GM18858 (cell line): ENCODE measurements at regions not wholly inside any gene's neighbourhood (a gene's known extent, or its start where the extent isn't known, plus 50 kb on each side); places are given as distances from the start of the nearest gene placed in this dataset.

ENCODE experiments used
- ATAC-seq: cut with Tn5 transposase; IDR thresholded peaks from one replicate; pipeline ENCODE4 v1.9.1; 2021; ENCODE audit not compliant: unreplicated experiment

- peak; percentile 83 for ATAC-seq
Measured at GRCh38 chr2:57759822-57760300, 286.7 kb upstream of the VRK2 start.

DNA sequence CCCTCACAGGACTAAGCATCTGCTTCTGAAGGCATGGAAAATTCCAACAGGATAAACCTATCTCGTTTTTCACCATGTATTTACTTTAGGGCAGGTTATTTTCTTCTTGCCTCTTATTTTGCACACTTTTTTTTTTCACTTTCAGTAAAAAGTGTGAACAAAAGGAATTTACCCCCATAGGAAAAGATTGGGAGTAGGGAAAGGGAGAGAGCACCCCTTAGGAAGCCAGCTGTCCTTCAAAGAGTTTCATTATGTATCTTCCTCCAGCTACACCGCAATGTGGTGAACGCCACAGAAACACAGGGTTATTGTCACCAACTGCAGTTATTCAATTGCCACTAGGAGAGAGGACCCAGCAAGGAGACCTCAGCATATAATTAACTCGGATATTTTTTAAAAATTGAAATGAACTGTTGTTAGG is 286.2 kb upstream of the VRK2 start:
- peak; percentile 75 for ATAC-seq

- no peak for ATAC-seq
Measured at GRCh38 chr2:57776916-57777315, 269.7 kb upstream of the VRK2 start.

DNA sequence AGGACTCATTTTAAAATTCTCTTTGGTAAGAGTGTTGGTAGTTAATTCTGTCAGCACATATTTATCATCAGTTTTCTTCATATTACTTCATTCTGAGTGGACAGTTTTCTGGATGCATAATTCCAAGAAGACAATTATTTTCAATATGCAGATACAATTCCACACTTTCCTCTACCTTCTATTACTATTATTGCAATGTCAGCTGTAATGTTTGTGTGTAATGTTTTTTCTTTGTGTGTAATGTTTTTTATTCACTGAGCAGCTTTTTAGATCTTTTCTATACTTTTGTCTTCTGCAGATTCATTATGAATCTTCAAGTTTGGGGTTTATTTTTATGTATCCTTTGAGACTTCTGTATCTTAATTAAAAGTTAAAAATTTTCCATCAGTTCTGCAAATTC is 264.0 kb upstream of the VRK2 start:
- no peak for ATAC-seq

GRCh38 chr2:57793310-57793709 is 253.3 kb upstream of the VRK2 start:
- no peak for ATAC-seq

GRCh38 chr2:57796527-57796926 is 250.1 kb upstream of the VRK2 start:
- ATAC-seq = no peak

DNA sequence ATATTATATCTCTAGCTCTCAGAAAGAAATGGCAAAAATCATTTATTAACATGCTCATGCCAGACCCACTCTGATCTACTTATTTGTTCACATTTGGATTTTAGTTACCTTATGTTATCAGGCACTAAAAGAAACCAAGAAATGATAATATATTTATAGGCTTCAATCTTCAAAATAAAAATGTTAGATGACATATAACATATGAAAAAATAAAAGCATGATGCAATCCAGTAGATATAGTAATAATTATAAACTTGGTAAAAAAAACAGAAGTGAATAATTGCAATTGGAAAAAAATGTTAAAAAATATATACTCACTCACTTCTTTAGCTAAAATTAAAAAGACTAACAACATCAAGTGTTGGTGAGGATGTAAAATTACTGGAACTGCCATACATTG is 248.3 kb upstream of the VRK2 start:
- ATAC-seq = no peak

- ATAC-seq = no peak
Measured at GRCh38 chr2:57802243-57802642, 244.4 kb upstream of the VRK2 start.

- no peak for ATAC-seq
Measured at GRCh38 chr2:57804971-57805370, 241.6 kb upstream of the VRK2 start.

- no peak for ATAC-seq
Measured at GRCh38 chr2:57806449-57806968, 240.1 kb upstream of the VRK2 start.

- ATAC-seq = peak; percentile 90
Measured at GRCh38 chr2:57809230-57809629, 237.4 kb upstream of the VRK2 start.

GRCh38 chr2:57821088-57821487 is 225.5 kb upstream of the VRK2 start:
- no peak for ATAC-seq

- no peak for ATAC-seq
Measured at GRCh38 chr2:57828221-57828620, 218.4 kb upstream of the VRK2 start.

- no peak for ATAC-seq
Measured at GRCh38 chr2:57834666-57835065, 211.9 kb upstream of the VRK2 start.

- no peak for ATAC-seq
Measured at GRCh38 chr2:57842531-57842930, 204.1 kb upstream of the VRK2 start.

GRCh38 chr2:57843158-57843557 is 203.4 kb upstream of the VRK2 start:
- ATAC-seq = no peak

DNA sequence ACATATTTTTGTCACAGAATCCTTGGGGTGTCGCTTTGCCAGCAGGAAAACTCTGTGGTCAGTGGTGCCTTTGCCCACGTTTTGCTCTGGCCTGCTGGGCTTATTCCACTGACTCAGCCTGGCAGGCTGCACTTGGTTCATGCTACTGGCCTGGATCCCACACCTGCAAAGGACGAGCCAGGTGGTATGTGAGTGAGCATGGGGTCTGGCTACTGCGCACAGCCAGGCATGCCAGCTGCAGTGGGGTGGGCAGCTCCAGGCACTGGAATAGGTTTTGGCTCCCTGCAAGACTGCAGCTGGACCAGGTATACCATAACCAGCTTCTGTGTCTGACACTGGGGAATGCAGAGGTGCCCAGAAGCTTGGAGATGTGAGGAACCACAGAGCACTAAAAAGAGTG is 197.9 kb upstream of the VRK2 start:
- ATAC-seq = no peak

GRCh38 chr2:57849843-57850242 is 196.8 kb upstream of the VRK2 start:
- no peak for ATAC-seq

GRCh38 chr2:57850415-57851130 is 196.0 kb upstream of the VRK2 start:
- no peak for ATAC-seq

DNA sequence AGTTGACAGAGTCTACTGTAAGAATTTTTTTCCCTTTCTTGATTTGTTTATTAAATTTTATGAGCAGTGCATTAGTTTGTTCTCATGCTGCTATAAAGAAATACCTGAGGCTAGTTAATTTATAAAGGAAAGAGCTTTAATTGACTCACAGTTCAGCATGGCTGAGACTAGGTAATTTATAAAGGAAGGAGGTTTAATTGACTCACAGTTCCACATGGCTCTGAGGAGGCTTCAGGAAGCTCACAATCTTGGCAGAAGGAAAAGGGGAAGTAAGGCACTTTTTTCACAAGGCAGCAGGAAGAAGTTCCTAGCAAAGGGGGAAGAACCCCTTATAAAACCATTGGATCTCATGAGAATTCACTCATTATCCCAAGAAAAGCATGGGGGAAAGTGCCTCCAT is 191.4 kb upstream of the VRK2 start:
- ATAC-seq = no peak

DNA sequence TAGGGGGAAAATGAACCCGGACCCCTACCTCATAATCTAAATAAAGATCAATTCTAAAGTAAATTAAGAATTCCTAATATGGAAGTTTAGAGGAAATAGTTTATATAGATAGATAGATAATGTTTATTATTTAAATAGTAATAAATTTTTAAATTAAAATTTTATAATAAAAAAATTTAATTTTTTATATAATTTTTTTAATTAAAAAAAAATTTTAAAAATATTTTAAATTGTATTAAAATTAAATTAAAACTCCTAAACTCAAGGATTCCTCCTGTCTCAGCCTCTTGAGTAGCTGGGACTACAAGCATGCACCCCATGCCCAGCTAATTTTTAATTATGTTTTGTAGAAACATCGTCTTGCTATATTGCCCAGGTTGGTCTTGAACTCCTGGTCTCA is 186.9 kb upstream of the VRK2 start:
- no peak for ATAC-seq

DNA sequence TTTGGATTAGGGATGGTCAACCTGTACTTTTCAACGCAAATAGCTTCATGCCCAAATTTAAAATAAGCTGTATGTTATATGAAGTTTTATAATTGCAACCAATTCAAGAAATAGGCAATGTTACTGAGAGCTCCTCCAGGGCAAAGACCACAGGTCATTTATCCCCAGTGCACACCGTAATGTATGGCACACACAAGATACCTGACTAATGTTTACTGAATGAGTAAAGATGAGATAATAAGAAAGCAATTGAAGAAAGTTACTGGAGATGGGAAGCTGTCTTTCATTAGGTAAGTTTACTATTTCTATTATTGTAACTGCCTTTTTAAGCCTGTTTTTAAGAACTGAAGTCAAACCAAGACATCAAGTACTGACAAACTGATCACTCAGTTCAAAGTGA is 184.5 kb upstream of the VRK2 start:
- ATAC-seq = no peak

GRCh38 chr2:57862727-57863126 is 183.9 kb upstream of the VRK2 start:
- ATAC-seq = no peak
